ENCODE measurements at regions not wholly inside any gene's neighbourhood (a gene's known extent, or its start where the extent isn't known, plus 50 kb on each side); places are given as distances from the start of the nearest gene placed in this dataset.

- TF ChIP-seq GATAD2B (IDR thresholded peaks at IDR 0.05; ENCODE audit: borderline replicate concordance) (no peak), ZNF778 (CRISPR knock-in tag; IDR thresholded peaks at IDR 0.05) (no peak), ETS2 (tag; IDR thresholded peaks at IDR 0.05; ENCODE audit: borderline replicate concordance, poor library complexity, severe bottlenecking) (no peak), NFIX (CRISPR knock-in tag; IDR thresholded peaks at IDR 0.05; ENCODE audit: low read depth) (no peak), MEIS2 (IDR thresholded peaks at IDR 0.05; ENCODE audit: partially characterized antibody) (peak; percentile 84), MYC (IDR thresholded peaks at IDR 0.05; ENCODE audit: low read depth, low read length) (0 out of 2 replicates have a peak, but pooled peaks have one; percentile 20), MYC (CRISPR knock-in tag; IDR thresholded peaks at IDR 0.05; ENCODE audit: borderline replicate concordance, low read depth) (no peak), PKNOX1 (IDR thresholded peaks at IDR 0.05) (0 out of 2 replicates have a peak, but pooled peaks have one; percentile 26), NR2C2 (CRISPR knock-in tag; IDR thresholded peaks at IDR 0.05) (no peak), NR2C2 (tag; IDR thresholded peaks at IDR 0.05) (no peak), GABPA (tag; conservative IDR thresholded peaks at IDR 0.05; ENCODE audit: low read depth) (no peak), USF1 (CRISPR knock-in tag; IDR thresholded peaks at IDR 0.05) (no peak), ZNF717 (CRISPR knock-in tag; IDR thresholded peaks at IDR 0.05) (no peak), NFIC (IDR thresholded peaks at IDR 0.05) (0 out of 2 replicates have a peak, but pooled peaks have one; percentile 21), KLF6 (CRISPR knock-in tag; IDR thresholded peaks at IDR 0.05; ENCODE audit: borderline replicate concordance) (no peak), SNIP1 (IDR thresholded peaks at IDR 0.05; ENCODE audit: low read depth) (no peak), NCOA1 (IDR thresholded peaks at IDR 0.05; ENCODE audit: low read depth) (no peak), HEY1 (CRISPR knock-in tag; IDR thresholded peaks at IDR 0.05; ENCODE audit: borderline replicate concordance) (no peak), FOXO4 (CRISPR knock-in tag; IDR thresholded peaks at IDR 0.05) (no peak), THRB (CRISPR knock-in tag; conservative IDR thresholded peaks at IDR 0.05) (no peak), ZNF212 (CRISPR knock-in tag; IDR thresholded peaks at IDR 0.05) (no peak), SIX5 (IDR thresholded peaks at IDR 0.05; ENCODE audit: borderline replicate concordance in 1 of 2, insufficient read depth in 1 of 2, low read depth in 1 of 2, low read length in 2 of 2) (no peak), E2F5 (CRISPR knock-in tag; IDR thresholded peaks at IDR 0.05) (no peak)
These were observed 58.0 kb upstream of the CLDN5 start (continued) for GRCh38 chr22:19582033-19582693.
